BE2C (cell line): ENCODE measurements at regions not wholly inside any gene's neighbourhood (a gene's known extent, or its start where the extent isn't known, plus 50 kb on each side); places are given as distances from the start of the nearest gene placed in this dataset.
A peak's percentile ranks its signal among the peaks of the same experiment; 100 is the strongest.

Experiments
- DNase-seq: peaks from one replicate; pipeline ENCODE4 v3.0.0-alpha.2; 2020
- H3K27me3 ChIP-seq: fragments of 250-450 bp; sonication (Bioruptor Pico); 2 replicates; pipeline ENCODE4 v1.5.1; 2020; ENCODE audit warnings: mild to moderate bottlenecking
- H3K36me3 ChIP-seq: fragments of 250-450 bp; sonication (Bioruptor Pico); 2 replicates; pipeline ENCODE4 v1.5.1; 2020; ENCODE audit warnings: mild to moderate bottlenecking
- H3K4me1 ChIP-seq: fragments of 250-450 bp; sonication (Bioruptor Pico); 2 replicates; pipeline ENCODE4 v1.5.1; 2020
- H3K4me3 ChIP-seq: 2 replicates; pipeline ENCODE4 v1.5.1; 2011; ENCODE audit warnings: low read depth, low read length
- H3K9me3 ChIP-seq: fragments of 250-450 bp; sonication (Bioruptor Pico); 2 replicates; pipeline ENCODE4 v1.5.1; 2020
- TF ChIP-seq, protein P1 (sequence below): IDR thresholded peaks from 2 replicates; pipeline ENCODE4 v1.5.1; 2012; ENCODE audit warnings: mild to moderate bottlenecking, low read depth, low read length

DNA sequence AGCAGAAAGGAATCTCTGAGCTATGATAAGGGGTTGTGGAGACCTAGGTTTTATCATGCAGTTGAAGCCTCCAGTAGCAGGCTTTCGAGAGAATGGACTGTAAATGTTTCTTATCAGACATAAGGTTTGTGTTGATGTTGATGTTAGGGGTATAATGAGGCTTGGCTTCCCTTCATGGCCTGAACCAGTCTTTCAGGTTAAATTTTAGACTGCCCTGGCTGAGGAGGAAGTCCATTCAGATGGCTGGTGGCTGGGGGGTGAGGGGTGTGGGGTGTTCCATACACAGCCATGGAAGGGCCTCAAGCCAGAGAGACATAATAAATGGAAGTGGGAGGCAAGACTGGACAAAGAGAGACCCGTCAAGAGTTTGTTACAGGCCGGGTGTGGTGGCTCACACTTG is 65.1 kb downstream of the IRF2BPL start:
- no peak for DNase-seq
- TF ChIP-seq, protein P1, sequence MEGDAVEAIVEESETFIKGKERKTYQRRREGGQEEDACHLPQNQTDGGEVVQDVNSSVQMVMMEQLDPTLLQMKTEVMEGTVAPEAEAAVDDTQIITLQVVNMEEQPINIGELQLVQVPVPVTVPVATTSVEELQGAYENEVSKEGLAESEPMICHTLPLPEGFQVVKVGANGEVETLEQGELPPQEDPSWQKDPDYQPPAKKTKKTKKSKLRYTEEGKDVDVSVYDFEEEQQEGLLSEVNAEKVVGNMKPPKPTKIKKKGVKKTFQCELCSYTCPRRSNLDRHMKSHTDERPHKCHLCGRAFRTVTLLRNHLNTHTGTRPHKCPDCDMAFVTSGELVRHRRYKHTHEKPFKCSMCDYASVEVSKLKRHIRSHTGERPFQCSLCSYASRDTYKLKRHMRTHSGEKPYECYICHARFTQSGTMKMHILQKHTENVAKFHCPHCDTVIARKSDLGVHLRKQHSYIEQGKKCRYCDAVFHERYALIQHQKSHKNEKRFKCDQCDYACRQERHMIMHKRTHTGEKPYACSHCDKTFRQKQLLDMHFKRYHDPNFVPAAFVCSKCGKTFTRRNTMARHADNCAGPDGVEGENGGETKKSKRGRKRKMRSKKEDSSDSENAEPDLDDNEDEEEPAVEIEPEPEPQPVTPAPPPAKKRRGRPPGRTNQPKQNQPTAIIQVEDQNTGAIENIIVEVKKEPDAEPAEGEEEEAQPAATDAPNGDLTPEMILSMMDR: no peak
- H3K36me3 ChIP-seq: no peaks in the 10 kb centered on the region
- peaks cover 30% of the 10 kb centered on the region for H3K4me1 ChIP-seq
- H3K27me3 ChIP-seq: no peaks in the 10 kb centered on the region
- no peak overlapping the region for H3K4me3 ChIP-seq
- H3K9me3 ChIP-seq: no peaks in the 10 kb centered on the region

GRCh38 chr14:76962303-76962660 is 66.2 kb downstream of the IRF2BPL start:
- TF ChIP-seq, protein P1: no peak
- Histone ChIP-seq H3K9me3 (no peaks in the 10 kb centered on the region), H3K4me3 (peak overlapping the region; percentile 44), H3K4me1 (peaks cover 40% of the 10 kb centered on the region), H3K27me3 (no peaks in the 10 kb centered on the region), H3K36me3 (no peaks in the 10 kb centered on the region)
- no peak for DNase-seq

- H3K4me3 ChIP-seq: peak overlapping the region; percentile 44
- H3K9me3 ChIP-seq: no peaks in the 10 kb centered on the region
- H3K36me3 ChIP-seq: no peaks in the 10 kb centered on the region
- no peaks in the 10 kb centered on the region for H3K27me3 ChIP-seq
- DNase-seq: peak; percentile 49
- H3K4me1 ChIP-seq: peaks cover 40% of the 10 kb centered on the region
- TF ChIP-seq, protein P1: no peak
Measured at GRCh38 chr14:76961631-76962302, 66.7 kb downstream of the IRF2BPL start.

DNA sequence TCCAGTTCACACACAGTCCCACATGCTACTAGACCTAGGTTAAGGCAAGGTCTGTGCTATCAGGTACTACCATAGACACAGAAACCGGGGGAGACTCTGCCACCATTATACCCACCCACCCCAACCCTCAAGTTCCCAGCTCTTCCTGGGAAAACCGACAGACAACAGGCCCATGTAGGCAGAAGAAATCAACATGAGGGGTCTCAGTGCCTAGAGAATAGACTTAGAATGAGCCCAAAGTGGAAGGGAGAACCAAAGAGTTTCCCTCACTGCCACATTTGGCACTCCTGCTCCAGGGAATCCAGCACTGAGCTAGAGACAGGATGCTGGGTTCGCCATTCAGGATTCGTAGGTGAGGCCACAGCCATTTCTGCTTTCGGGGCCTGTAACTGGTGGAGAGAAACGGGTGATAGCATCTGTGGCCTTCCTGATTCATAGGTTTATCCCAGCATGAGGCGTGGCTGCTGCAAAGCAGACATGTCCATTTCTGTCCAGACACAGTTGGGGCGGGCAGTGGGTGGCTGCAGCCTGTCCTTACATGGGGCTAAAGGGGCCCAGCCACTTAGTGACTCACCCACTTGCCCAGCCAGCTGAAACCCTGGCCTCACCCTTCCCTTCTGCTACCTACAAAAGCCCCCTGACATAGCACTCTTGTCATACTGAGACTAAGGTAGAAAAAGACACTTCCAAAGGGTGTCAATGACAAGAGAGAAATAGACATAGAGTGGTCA is 69.4 kb downstream of the IRF2BPL start:
- Histone ChIP-seq H3K4me3 (no peak overlapping the region), H3K4me1 (peaks cover 60% of the 10 kb centered on the region), H3K9me3 (no peaks in the 10 kb centered on the region), H3K36me3 (no peaks in the 10 kb centered on the region), H3K27me3 (no peaks in the 10 kb centered on the region)
- DNase-seq: peak; percentile 80
- TF ChIP-seq, protein P1: no peak

GRCh38 chr14:76958020-76958979 is 70.2 kb downstream of the IRF2BPL start:
- Histone ChIP-seq H3K4me3 (no peak overlapping the region), H3K4me1 (peaks cover 65% of the 10 kb centered on the region), H3K9me3 (no peaks in the 10 kb centered on the region), H3K36me3 (no peaks in the 10 kb centered on the region), H3K27me3 (no peaks in the 10 kb centered on the region)
- TF ChIP-seq, protein P1: no peak
- DNase-seq: no peak
